ENCODE measurements at regions not wholly inside any gene's neighbourhood (a gene's known extent, or its start where the extent isn't known, plus 50 kb on each side); places are given as distances from the start of the nearest gene placed in this dataset.

- H3K9me3 ChIP-seq (replicated peaks; ENCODE audit: control insufficient read depth, insufficient read depth, low read length) = no peaks in the 10 kb centered on the region
- no peaks in the 10 kb centered on the region for H3K27me3 ChIP-seq (replicated peaks in 1 of 2; ENCODE audit: control insufficient read depth in 2 of 2, insufficient read depth in 2 of 2, low read length in 1 of 2)
- no peak overlapping the region for H3K4me3 ChIP-seq
- H3K9ac ChIP-seq (ENCODE audit: control insufficient read depth, insufficient read depth, low read length) = no peak overlapping the region
- POLR2A ChIA-PET = interaction anchor here (1.2 kb wide), 1 partner anchor 369 kb away, joined by 3 read pairs; no protein-coding TSS in a partner anchor
- peak; percentile 69 for ATAC-seq
- CTCF ChIA-PET = interaction anchor here (0.5 to 6.2 kb wide), 34 partner anchors 9 to 885 kb away, joined by 3 to 80 read pairs (median 4); no protein-coding TSS in a partner anchor
- WGBS (ENCODE audit: insufficient coverage, insufficient replicate concordance, low lambda C conversion rate, missing lambda C conversion rate) = 30% methylated on average over 19 of the region's 19 CpGs
- no TSS peak for BruUV-seq (replicated peaks)
- RAD21 ChIA-PET (ENCODE audit: unreplicated experiment) = interaction anchor here (1.0 to 2.6 kb wide), 6 partner anchors 123 to 749 kb away, joined by 3 to 18 read pairs (median 6); no protein-coding TSS in a partner anchor
- no peak overlapping the region for H3K4me2 ChIP-seq (ENCODE audit: control insufficient read depth, insufficient read depth)
- SMC1A ChIA-PET (ENCODE audit: uncharacterized antibody, unreplicated experiment) = interaction anchor here (0.6 to 5.1 kb wide), 10 partner anchors 180 to 916 kb away, joined by 3 to 39 read pairs (median 3); no protein-coding TSS in a partner anchor
- no peak for DNase-seq (ENCODE audit: low read depth, low spot score)
- H4K20me1 ChIP-seq (ENCODE audit: control insufficient read depth, insufficient read depth) = no peaks in the 10 kb centered on the region
- H3K27ac ChIP-seq (ENCODE audit: control insufficient read depth, insufficient read depth) = no peak overlapping the region
- H2AFZ ChIP-seq (ENCODE audit: control insufficient read depth, low read depth, low read length) = no peak overlapping the region
- FAIRE-seq = no peak
- intact Hi-C loops (cut with micrococcal nuclease; ENCODE audit: unreplicated experiment) = loop anchor here (1.0 to 5.0 kb wide), 4 partner anchors 122 to 772 kb away; no protein-coding TSS in a partner anchor
- no peaks in the 10 kb centered on the region for H3K36me3 ChIP-seq (ENCODE audit: control insufficient read depth in 2 of 2, insufficient read depth in 2 of 2, low read length in 1 of 2)
- no peaks in the 10 kb centered on the region for H3K4me1 ChIP-seq (ENCODE audit: control insufficient read depth, insufficient read depth, low read length)
- in situ Hi-C loops (cut with MboI) = loop anchor here (5.0 to 10.0 kb wide), 3 partner anchors 307 to 769 kb away; no protein-coding TSS in a partner anchor
- H3K79me2 ChIP-seq (ENCODE audit: control insufficient read depth, insufficient read depth, low read length) = no peaks in the 10 kb centered on the region
- TF ChIP-seq SIX5 (IDR thresholded peaks at IDR 0.05; ENCODE audit: low read depth, low read length, severe bottlenecking) (no peak), PBX3 (IDR thresholded peaks at IDR 0.05; ENCODE audit: insufficient replicate concordance, low read depth, low read length) (no peak), POU2F2 (IDR thresholded peaks at IDR 0.05; ENCODE audit: borderline replicate concordance, low read depth, low read length) (no peak), BCLAF1 (IDR thresholded peaks at IDR 0.05) (no peak), EZH2 (IDR thresholded peaks at IDR 0.05; ENCODE audit: borderline replicate concordance, control insufficient read depth, low read depth, low read length) (no peak), PKNOX1 (IDR thresholded peaks at IDR 0.05) (peak; percentile 62; the same call in 1 of the 2 replicates), NR2F1 (conservative IDR thresholded peaks at IDR 0.05) (no peak), CREB1 (IDR thresholded peaks at IDR 0.05; ENCODE audit: low read depth) (no peak), RAD21 (IDR thresholded peaks at IDR 0.05; ENCODE audit: insufficient read depth, low read depth, low read length) (peak; percentile 72), STAT3 (IDR thresholded peaks at IDR 0.05; ENCODE audit: low read depth, low read length) (no peak), JUND (IDR thresholded peaks at IDR 0.05; ENCODE audit: low read depth, low read length) (no peak), SRF (IDR thresholded peaks at IDR 0.05; ENCODE audit: low read depth in 2 of 2, low read length in 2 of 2) (no peak), CTCF (IDR thresholded peaks at IDR 0.05 in 2 of 3, conservative IDR thresholded peaks at IDR 0.05 in 1 of 3; ENCODE audit: control insufficient read depth in 2 of 3, extremely low read depth in 1 of 3, insufficient read depth in 1 of 3, low read depth in 3 of 3, low read length in 3 of 3) (peak; percentile 71 to 76 (median 72))
These were observed 128.5 kb upstream of the ARX start for GRCh38 chrX:25144043-25144940.
